AG09319 (cell line): ENCODE measurements at regions not wholly inside any gene's neighbourhood (a gene's known extent, or its start where the extent isn't known, plus 50 kb on each side); places are given as distances from the start of the nearest gene placed in this dataset.

Experiments used
- DNase-seq: peaks from one replicate; pipeline ENCODE4 v3.0.0-alpha.2; 2010; ENCODE audit warnings: low read depth; ENCODE audit errors: extremely low read depth
- CTCF ChIP-seq: IDR thresholded peaks from 2 replicates; pipeline ENCODE4 v1.5.1; 2011; ENCODE audit warnings: low read depth, mild to moderate bottlenecking, inconsistent platforms, low read length, moderate library complexity

- no peak for TF ChIP-seq CTCF
- no peak for DNase-seq
These were observed 224.1 kb upstream of the IL12A start for GRCh38 chr3:159764490-159765029.

GRCh38 chr3:159765030-159765859, 223.4 kb upstream of the IL12A start:
- TF ChIP-seq CTCF = no peak; the same call in 1 of the 2 replicates
- DNase-seq = peak; percentile 94

- no peak for TF ChIP-seq CTCF
- no peak for DNase-seq
These were observed 222.8 kb upstream of the IL12A start for GRCh38 chr3:159765860-159766294.

GRCh38 chr3:159766563-159767185, 222.0 kb upstream of the IL12A start:
- no peak for DNase-seq
- TF ChIP-seq CTCF = peak; percentile 52

GRCh38 chr3:159770998-159771397, 217.6 kb upstream of the IL12A start:
- DNase-seq = no peak
- no peak for TF ChIP-seq CTCF

- TF ChIP-seq CTCF = no peak
These were observed 216.6 kb upstream of the IL12A start for GRCh38 chr3:159771865-159772611.

GRCh38 chr3:159773706-159774105, 214.9 kb upstream of the IL12A start:
- DNase-seq = no peak
- TF ChIP-seq CTCF = no peak

More at GRCh38 chr3:159771865-159772611, 216.6 kb upstream of the IL12A start:
- no peak for DNase-seq
